IMR-90 (cell line): ENCODE measurements at regions not wholly inside any gene's neighbourhood (a gene's known extent, or its start where the extent isn't known, plus 50 kb on each side); places are given as distances from the start of the nearest gene placed in this dataset.

ENCODE experiments used
- ATAC-seq: fragments of 200-7000 bp; cut with Tn5 transposase; 2 replicates; pipeline ENCODE4 v1.9.1; 2020; ENCODE audit warnings: low read depth, mild to moderate bottlenecking, moderate library complexity
- BruUV-seq: library from RNA; stranded (reverse); fragments of 400-500 nt; replicated peaks from 2 replicates; lab custom pipeline; 2021; lab: Mats Ljungman, UMichigan
- CTCF ChIA-PET: fragments of 300-600 bp; formaldehyde crosslinking; extraction: SDS; loops from one replicate; lab custom pipeline; 2021; ENCODE audit warnings: antibody characterized with exemption; lab: Yijun Ruan, JAX
- POLR2A ChIA-PET: fragments of 300-600 bp; sonication (Branson Sonifier 250); formaldehyde crosslinking; loops from one replicate; lab custom pipeline; 2022; ENCODE audit warnings: antibody characterized with exemption; ENCODE audit not compliant: unreplicated experiment; lab: Charles Lee
- DNase-seq: peaks from one replicate; pipeline ENCODE4 v3.0.0; 2013
- H2AFZ ChIP-seq: replicated peaks from 2 replicates; pipeline ENCODE3; 2013; ENCODE audit warnings: low read length, mild to moderate bottlenecking; ENCODE audit not compliant: poor library complexity
- H2AK5ac ChIP-seq: 2 replicates; pipeline ENCODE4 v1.6.1; 2013; ENCODE audit warnings: low read depth, low read length, inconsistent platforms
- H2AK9ac ChIP-seq: replicated peaks from 2 replicates; pipeline ENCODE3; 2013; ENCODE audit warnings: mild to moderate bottlenecking, low read depth, low read length, moderate library complexity; ENCODE audit not compliant: poor library complexity
- H2BK120ac ChIP-seq: 2 replicates; pipeline ENCODE4 v1.6.1; 2013; ENCODE audit warnings: low read depth, low read length, inconsistent platforms
- H2BK15ac ChIP-seq: 3 replicates; pipeline ENCODE4 v1.6.1; 2013; ENCODE audit warnings: low read depth, low read length, inconsistent platforms
- H2BK20ac ChIP-seq: 2 replicates; pipeline ENCODE4 v1.6.1; 2013; ENCODE audit warnings: low read depth, mild to moderate bottlenecking, inconsistent platforms, low read length, moderate library complexity
- H2BK5ac ChIP-seq: 2 replicates; pipeline ENCODE4 v1.6.1; 2013; ENCODE audit warnings: mild to moderate bottlenecking, low read depth, low read length, inconsistent platforms; ENCODE audit not compliant: poor library complexity, severe bottlenecking
- H3K14ac ChIP-seq: replicated peaks from 2 replicates; pipeline ENCODE4 v1.6.1; 2013; ENCODE audit warnings: low read depth, low read length, inconsistent platforms
- H3K18ac ChIP-seq: 2 replicates; pipeline ENCODE4 v1.6.1; 2013; ENCODE audit warnings: low read depth, low read length, control low read depth
- H3K23ac ChIP-seq: 2 replicates; pipeline ENCODE4 v1.6.1; 2013; ENCODE audit warnings: low read depth, low read length, inconsistent platforms
- H3K27ac ChIP-seq: 2 replicates; pipeline ENCODE4 v1.5.1; 2013; ENCODE audit warnings: mild to moderate bottlenecking, control low read depth, low read length; ENCODE audit not compliant: insufficient read depth
- H3K27me3 ChIP-seq: 2 replicates; pipeline ENCODE4 v1.6.1; 2013; ENCODE audit warnings: low read length; ENCODE audit not compliant: control insufficient read depth, insufficient read depth
- H3K36me3 ChIP-seq: 2 replicates; pipeline ENCODE4 v1.6.1; 2013; ENCODE audit warnings: low read length, mixed read lengths; ENCODE audit not compliant: control insufficient read depth, insufficient read depth
- H3K4ac ChIP-seq: 2 replicates; pipeline ENCODE4 v1.6.1; 2013; ENCODE audit warnings: low read depth, low read length, inconsistent platforms
- H3K4me1 ChIP-seq: 2 replicates; pipeline ENCODE4 v1.6.1; 2013; ENCODE audit warnings: low read length, mixed read lengths; ENCODE audit not compliant: control insufficient read depth, insufficient read depth
- H3K4me2 ChIP-seq: 2 replicates; pipeline ENCODE4 v1.6.1; 2013; ENCODE audit warnings: low read depth, mild to moderate bottlenecking, control low read depth, low read length, moderate library complexity
- H3K4me3 ChIP-seq: 2 replicates; pipeline ENCODE4 v1.5.1; 2013; ENCODE audit warnings: low read depth, mild to moderate bottlenecking, control low read depth, low read length, moderate library complexity; ENCODE audit not compliant: insufficient read depth
- H3K56ac ChIP-seq: 2 replicates; pipeline ENCODE4 v1.6.1; 2013; ENCODE audit warnings: low read length, inconsistent platforms; ENCODE audit not compliant: insufficient read depth; ENCODE audit errors: extremely low read depth
- H3K79me1 ChIP-seq, 2 experiments: 2 replicates each; pipeline ENCODE4 v1.6.1; 2013; ENCODE audit warnings: low read length in 2 of 2, inconsistent platforms in 1 of 2, low read depth in 1 of 2
- H3K9ac ChIP-seq: 2 replicates; pipeline ENCODE4 v1.6.1; 2013; ENCODE audit warnings: low read depth, low read length, control low read depth
- H3K9me1 ChIP-seq: 2 replicates; pipeline ENCODE4 v1.6.1; 2013; ENCODE audit warnings: low read length, inconsistent platforms; ENCODE audit not compliant: insufficient read depth
- H3K9me3 ChIP-seq: 2 replicates; pipeline ENCODE4 v1.6.1; 2013; ENCODE audit warnings: low read length; ENCODE audit not compliant: control insufficient read depth, insufficient read depth
- H4K20me1 ChIP-seq: 2 replicates; pipeline ENCODE4 v1.6.1; 2013; ENCODE audit warnings: low read length, inconsistent platforms; ENCODE audit not compliant: insufficient read depth
- H4K5ac ChIP-seq: 2 replicates; pipeline ENCODE4 v1.6.1; 2013; ENCODE audit warnings: mild to moderate bottlenecking, low read depth, low read length, control low read depth
- H4K8ac ChIP-seq, 2 experiments: 2 replicates each; pipeline ENCODE4 v1.6.1; 2013; ENCODE audit warnings: low read depth in 2 of 2, low read length in 2 of 2, control low read depth in 1 of 2, inconsistent platforms in 1 of 2
- H4K91ac ChIP-seq: 2 replicates; pipeline ENCODE4 v1.6.1; 2013; ENCODE audit warnings: low read depth, low read length, inconsistent platforms; ENCODE audit not compliant: insufficient read depth
- CEBPB ChIP-seq: IDR thresholded peaks from 2 replicates; pipeline ENCODE4 v1.6.1; 2012; ENCODE audit warnings: low read depth, low read length, improper control_type of control experiment
- CHD1 ChIP-seq: IDR thresholded peaks from 2 replicates; pipeline ENCODE4 v1.6.1; 2012; ENCODE audit warnings: low read depth, low read length, improper control_type of control experiment
- FOS ChIP-seq: fragments of 150-350 bp; IDR thresholded peaks from 2 replicates; pipeline ENCODE4 v1.6.1; 2016; ENCODE audit warnings: low read depth, low read length
- MAFK ChIP-seq: IDR thresholded peaks from 2 replicates; pipeline ENCODE4 v1.6.1; 2012; ENCODE audit warnings: low read depth, low read length, improper control_type of control experiment
- MAZ ChIP-seq: IDR thresholded peaks from 2 replicates; pipeline ENCODE4 v1.6.1; 2012; ENCODE audit warnings: low read depth, mild to moderate bottlenecking, low read length, improper control_type of control experiment, moderate library complexity, borderline replicate concordance
- MXI1 ChIP-seq: IDR thresholded peaks from 2 replicates; pipeline ENCODE4 v1.6.1; 2012; ENCODE audit warnings: low read depth, mild to moderate bottlenecking, low read length, moderate library complexity, borderline replicate concordance
- NFE2L2 ChIP-seq: fragments of 150-350 bp; IDR thresholded peaks from 2 replicates; pipeline ENCODE4 v1.6.1; 2016; ENCODE audit warnings: low read depth, mild to moderate bottlenecking, low read length
- POLR2A ChIP-seq: IDR thresholded peaks from 2 replicates; pipeline ENCODE4 v1.6.1; 2012; ENCODE audit warnings: mild to moderate bottlenecking, low read depth, low read length
- RAD21 ChIP-seq: IDR thresholded peaks from 2 replicates; pipeline ENCODE4 v1.6.1; 2012; ENCODE audit warnings: low read length, improper control_type of control experiment
- RFX5 ChIP-seq: IDR thresholded peaks from 2 replicates; pipeline ENCODE4 v1.8.0; 2012; ENCODE audit warnings: low read depth, mild to moderate bottlenecking, low read length, moderate library complexity
- SMC3 ChIP-seq: fragments of 150-350 bp; IDR thresholded peaks from 2 replicates; pipeline ENCODE4 v1.6.1; 2016; ENCODE audit warnings: low read depth, mild to moderate bottlenecking, antibody characterized with exemption, low read length, moderate library complexity
- USF2 ChIP-seq: fragments of 150-350 bp; IDR thresholded peaks from 2 replicates; pipeline ENCODE4 v1.6.1; 2017; ENCODE audit warnings: mild to moderate bottlenecking, antibody characterized with exemption, low read length, low read depth
- WGBS, 2 experiments: methylation state at CpG; one replicate each; pipeline versions ENCODE4 v1.1.5 to v1.1.7; 2013; ENCODE audit warnings: missing lambda C conversion rate in 2 of 2; ENCODE audit not compliant: insufficient read length in 1 of 2; ENCODE audit errors: extremely low coverage in 2 of 2; 5-methylcytosine and 5-hydroxymethylcytosine counted together
- dilution Hi-C: fragments of 300-500 bp; cut with HindIII; formaldehyde crosslinking; loops from one replicate; pipeline ENCODE4 v1.14.3; 2018; ENCODE audit warnings: low sequenced_read_pairs; ENCODE audit not compliant: unreplicated experiment
- in situ Hi-C: fragments of 300-500 bp; cut with MboI; formaldehyde crosslinking; loops from 3 replicates; pipeline ENCODE4 v1.14.3; 2019; ENCODE audit warnings: low sequenced_read_pairs, inconsistent platforms, mixed read lengths
- intact Hi-C: fragments of 100-400 bp; cut with micrococcal nuclease; formaldehyde crosslinking; loops from 2 replicates; pipeline ENCODE4 v1.10.0; 2022
- TF ChIP-seq, protein P1 (sequence below): conservative IDR thresholded peaks from 2 replicates; pipeline ENCODE4 v1.5.1; 2012; ENCODE audit warnings: mild to moderate bottlenecking, low read depth, low read length, improper control_type of control experiment

DNA sequence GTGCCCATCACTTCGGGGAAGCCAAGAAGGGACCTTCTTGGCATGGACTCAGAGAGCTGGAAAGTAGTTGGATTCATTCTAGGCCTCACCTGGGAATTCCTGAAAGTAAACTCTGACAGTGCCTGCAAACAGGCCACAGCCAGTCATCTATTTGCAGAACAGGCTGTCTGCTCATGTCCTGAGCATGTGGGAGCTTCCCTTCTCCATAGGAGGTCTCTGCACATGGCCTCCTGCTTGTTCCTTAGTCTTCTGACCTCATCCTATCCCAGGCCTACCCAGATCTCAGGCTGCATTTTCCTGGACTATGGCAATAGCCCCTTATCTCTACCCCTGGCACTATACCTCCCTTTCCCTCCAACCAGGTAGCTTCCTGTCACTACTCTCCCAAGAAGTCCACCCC lies 67.2 kb upstream of the FSTL4 start:
- dilution Hi-C loops = no loop called here
- Histone ChIP-seq H2AFZ (no peak overlapping the region), H2AK5ac (no peak overlapping the region), H3K9me1 (no peaks in the 10 kb centered on the region), H3K14ac (no peak overlapping the region), H4K5ac (no peak overlapping the region), H4K8ac (no peak overlapping the region), H2BK120ac (no peak overlapping the region), H2BK5ac (no peak overlapping the region), H3K4me3 (no peak overlapping the region), H3K18ac (no peak overlapping the region), H3K4me2 (no peak overlapping the region), H3K56ac (no peak overlapping the region), H3K4ac (no peak overlapping the region), H3K27me3 (peaks cover 10% of the 10 kb centered on the region), H4K91ac (no peak overlapping the region), H3K27ac (no peak overlapping the region), H3K9ac (no peak overlapping the region), H3K23ac (no peak overlapping the region), H3K9me3 (no peaks in the 10 kb centered on the region), H2AK9ac (no peak overlapping the region), H3K79me1 (no peaks in the 10 kb centered on the region), H3K36me3 (no peaks in the 10 kb centered on the region), H2BK20ac (no peak overlapping the region), H3K4me1 (no peaks in the 10 kb centered on the region), H2BK15ac (no peak overlapping the region), H4K20me1 (no peaks in the 10 kb centered on the region)
- no TSS peak for BruUV-seq
- no CpG with 5 or more reads among the region's 1 CpG for WGBS, 2 experiments
- in situ Hi-C loops = no loop called here
- POLR2A ChIA-PET = no interaction called here
- intact Hi-C loops = loop anchor here (10.0 kb wide), 1 partner anchor 565 kb away; no protein-coding TSS in a partner anchor
- no peak for ATAC-seq
- TF ChIP-seq FOS (no peak), MAFK (no peak), MAZ (no peak), CEBPB (no peak), POLR2A (no peak), RFX5 (no peak), CHD1 (no peak), USF2 (no peak), RAD21 (no peak), MXI1 (no peak), SMC3 (no peak), NFE2L2 (no peak)
- TF ChIP-seq, protein P1, sequence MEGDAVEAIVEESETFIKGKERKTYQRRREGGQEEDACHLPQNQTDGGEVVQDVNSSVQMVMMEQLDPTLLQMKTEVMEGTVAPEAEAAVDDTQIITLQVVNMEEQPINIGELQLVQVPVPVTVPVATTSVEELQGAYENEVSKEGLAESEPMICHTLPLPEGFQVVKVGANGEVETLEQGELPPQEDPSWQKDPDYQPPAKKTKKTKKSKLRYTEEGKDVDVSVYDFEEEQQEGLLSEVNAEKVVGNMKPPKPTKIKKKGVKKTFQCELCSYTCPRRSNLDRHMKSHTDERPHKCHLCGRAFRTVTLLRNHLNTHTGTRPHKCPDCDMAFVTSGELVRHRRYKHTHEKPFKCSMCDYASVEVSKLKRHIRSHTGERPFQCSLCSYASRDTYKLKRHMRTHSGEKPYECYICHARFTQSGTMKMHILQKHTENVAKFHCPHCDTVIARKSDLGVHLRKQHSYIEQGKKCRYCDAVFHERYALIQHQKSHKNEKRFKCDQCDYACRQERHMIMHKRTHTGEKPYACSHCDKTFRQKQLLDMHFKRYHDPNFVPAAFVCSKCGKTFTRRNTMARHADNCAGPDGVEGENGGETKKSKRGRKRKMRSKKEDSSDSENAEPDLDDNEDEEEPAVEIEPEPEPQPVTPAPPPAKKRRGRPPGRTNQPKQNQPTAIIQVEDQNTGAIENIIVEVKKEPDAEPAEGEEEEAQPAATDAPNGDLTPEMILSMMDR = no peak
- no peak for DNase-seq
- CTCF ChIA-PET = no interaction called here
